Calu3 (cell line): ENCODE measurements at regions not wholly inside any gene's neighbourhood (a gene's known extent, or its start where the extent isn't known, plus 50 kb on each side); places are given as distances from the start of the nearest gene placed in this dataset.

ENCODE experiments used
- BruUV-seq: library from RNA; stranded (reverse); fragments of 400-500 nt; replicated peaks from 2 replicates; lab custom pipeline; 2021; lab: Mats Ljungman, UMichigan
- CTCF ChIA-PET: fragments of 300-600 bp; sonication (Branson Sonifier 250); formaldehyde crosslinking; loops from one replicate; lab custom pipeline; 2022; ENCODE audit warnings: antibody characterized with exemption; lab: Charles Lee
- DNase-seq: peaks from one replicate; pipeline ENCODE4 v3.0.0; 2022
- H3K27ac Mint-ChIP-seq: one replicate; pipeline ENCODE4 v1.8.0; 2022; ENCODE audit warnings: mixed read lengths; ENCODE audit not compliant: unreplicated experiment
- H3K27me3 Mint-ChIP-seq: one replicate; pipeline ENCODE4 v1.8.0; 2022; ENCODE audit warnings: mixed read lengths; ENCODE audit not compliant: unreplicated experiment
- H3K36me3 Mint-ChIP-seq: one replicate; pipeline ENCODE4 v1.8.0; 2022; ENCODE audit warnings: mild to moderate bottlenecking, moderate library complexity, mixed read lengths; ENCODE audit not compliant: insufficient read depth, unreplicated experiment
- H3K4me1 Mint-ChIP-seq: one replicate; pipeline ENCODE4 v1.8.0; 2022; ENCODE audit warnings: mild to moderate bottlenecking, low read depth, mixed read lengths; ENCODE audit not compliant: unreplicated experiment
- H3K4me3 Mint-ChIP-seq: one replicate; pipeline ENCODE4 v1.8.0; 2022; ENCODE audit warnings: mild to moderate bottlenecking, low read depth, moderate library complexity, mixed read lengths; ENCODE audit not compliant: unreplicated experiment
- H3K9me3 Mint-ChIP-seq: one replicate; pipeline ENCODE4 v1.8.0; 2022; ENCODE audit warnings: low read depth, mixed read lengths; ENCODE audit not compliant: unreplicated experiment
- CTCF ChIP-seq: fragments of 200-600 bp; IDR thresholded peaks from one replicate; pipeline ENCODE4 v1.8.0; 2022; ENCODE audit warnings: antibody characterized with exemption; ENCODE audit not compliant: unreplicated experiment
- intact Hi-C: fragments of 100-400 bp; cut with micrococcal nuclease; formaldehyde crosslinking; loops from one replicate; pipeline ENCODE4 v1.10.0; 2022; ENCODE audit not compliant: unreplicated experiment

- no TSS peak for BruUV-seq
- Mint-ChIP-seq H3K4me3 (no peak overlapping the region), H3K27ac (no peak overlapping the region), H3K9me3 (no peaks in the 10 kb centered on the region), H3K27me3 (no peaks in the 10 kb centered on the region), H3K4me1 (no peaks in the 10 kb centered on the region), H3K36me3 (no peaks in the 10 kb centered on the region)
- intact Hi-C loops, result no loop called here
- CTCF ChIA-PET, result no interaction called here
- DNase-seq, result no peak
- TF ChIP-seq CTCF, result no peak
Measured at GRCh38 chr6:150527100-150527499, 72.6 kb upstream of the PLEKHG1 start.

GRCh38 chr6:150528648-150529285 is 70.9 kb upstream of the PLEKHG1 start:
- Mint-ChIP-seq H3K27me3 (no peaks in the 10 kb centered on the region), H3K4me3 (no peak overlapping the region), H3K36me3 (no peaks in the 10 kb centered on the region), H3K9me3 (no peaks in the 10 kb centered on the region), H3K27ac (no peak overlapping the region), H3K4me1 (no peaks in the 10 kb centered on the region)
- CTCF ChIA-PET, result no interaction called here
- DNase-seq, result no peak
- intact Hi-C loops, result no loop called here
- TF ChIP-seq CTCF, result no peak
- no TSS peak for BruUV-seq

GRCh38 chr6:150529646-150530045 is 70.0 kb upstream of the PLEKHG1 start:
- Mint-ChIP-seq H3K27ac (no peak overlapping the region), H3K9me3 (no peaks in the 10 kb centered on the region), H3K4me3 (no peak overlapping the region), H3K36me3 (no peaks in the 10 kb centered on the region), H3K4me1 (no peaks in the 10 kb centered on the region), H3K27me3 (no peaks in the 10 kb centered on the region)
- no peak for DNase-seq
- BruUV-seq, result no TSS peak
- no peak for TF ChIP-seq CTCF
- CTCF ChIA-PET, result no interaction called here
- intact Hi-C loops, result no loop called here

GRCh38 chr6:150531957-150532356 is 67.7 kb upstream of the PLEKHG1 start:
- Mint-ChIP-seq H3K4me1 (no peaks in the 10 kb centered on the region), H3K36me3 (no peaks in the 10 kb centered on the region), H3K9me3 (no peaks in the 10 kb centered on the region), H3K27ac (no peak overlapping the region), H3K27me3 (no peaks in the 10 kb centered on the region), H3K4me3 (no peak overlapping the region)
- BruUV-seq, result no TSS peak
- intact Hi-C loops, result no loop called here
- CTCF ChIA-PET, result no interaction called here
- DNase-seq, result no peak
- TF ChIP-seq CTCF, result no peak
